A549 (cell line): ENCODE measurements at regions not wholly inside any gene's neighbourhood (a gene's known extent, or its start where the extent isn't known, plus 50 kb on each side); places are given as distances from the start of the nearest gene placed in this dataset.

Experiments
- ATAC-seq, 2 experiments: fragments of 200-7000 bp in 1 of 2; fragments of >200 bp in 1 of 2; cut with Nextera tagmentation in 1 of 2; cut with Tn5 transposase in 1 of 2; 3 replicates each; pipeline versions ENCODE4 v1.8.0 to v1.9.1; 2018 to 2020; ENCODE audit warnings: mild to moderate bottlenecking in 1 of 2, moderate library complexity in 1 of 2
- CTCF ChIA-PET: fragments of 300-600 bp; sonication (Branson Sonifier 250); formaldehyde crosslinking; extraction: SDS; loops from one replicate; lab custom pipeline; 2021; ENCODE audit warnings: antibody characterized with exemption, inconsistent platforms; lab: Yijun Ruan, JAX
- POLR2A ChIA-PET: fragments of 350-600 bp; formaldehyde crosslinking; extraction: SDS; loops from one replicate; lab custom pipeline; 2021; ENCODE audit warnings: antibody characterized with exemption, inconsistent platforms; lab: Yijun Ruan, JAX
- DNase-seq, 2 experiments: peaks; one replicate each; pipeline versions ENCODE4 v3.0.0 to v3.0.0-alpha.2; 2011 to 2016; ENCODE audit warnings: low read depth in 1 of 2, low spot score in 1 of 2
- FAIRE-seq: peaks from 2 replicates; lab custom pipeline; 2011; peaks lifted over from hg19 to GRCh38; lab: Jason Lieb, UNC
- H3K27ac ChIP-seq, 2 experiments: fragments of >200 bp; sonication (Bioruptor Twin); formaldehyde crosslinking; 3 replicates each; pipeline ENCODE4 v1.5.1; 2016 to 2017
- H3K4me1 ChIP-seq: fragments of >200 bp; sonication (Bioruptor Twin); formaldehyde crosslinking; 3 replicates; pipeline ENCODE4 v1.6.1; 2016
- H3K4me2 ChIP-seq: fragments of >200 bp; sonication (Bioruptor Twin); formaldehyde crosslinking; 3 replicates; pipeline ENCODE4 v1.6.1; 2016
- H3K4me3 ChIP-seq: fragments of >200 bp; sonication (Bioruptor Twin); formaldehyde crosslinking; 3 replicates; pipeline ENCODE4 v1.5.1; 2016
- H3K9me3 ChIP-seq: fragments of >200 bp; sonication (Bioruptor Twin); formaldehyde crosslinking; 3 replicates; pipeline ENCODE4 v1.6.1; 2016
- CBX8 ChIP-seq: fragments of 200-600 bp; sonication (generic); IDR thresholded peaks from 2 replicates; pipeline ENCODE4 v1.6.1; 2016
- CEBPB ChIP-seq, 2 experiments: fragments of >200 bp in 1 of 2; sonication (Bioruptor Twin) in 1 of 2; formaldehyde crosslinking in 1 of 2; IDR thresholded peaks; 2 replicates each; pipeline ENCODE4 v1.6.1; 2012 to 2016
- CHD4 ChIP-seq: fragments of 200-600 bp; sonication (generic); IDR thresholded peaks from 2 replicates; pipeline ENCODE4 v1.6.1; 2016; ENCODE audit warnings: antibody characterized with exemption, mild to moderate bottlenecking, borderline replicate concordance
- E2F6 ChIP-seq: IDR thresholded peaks from 2 replicates; pipeline ENCODE4 v1.6.1; 2012; ENCODE audit warnings: low read depth, borderline replicate concordance
- EHMT2 ChIP-seq: fragments of 200-600 bp; sonication (generic); IDR thresholded peaks from 2 replicates; pipeline ENCODE4 v1.6.1; 2016; ENCODE audit warnings: antibody characterized with exemption, low read depth, mild to moderate bottlenecking, moderate library complexity
- HOXA7 ChIP-seq: fragments of 250-450 bp; sonication (Bioruptor Pico); IDR thresholded peaks from 2 replicates; pipeline ENCODE4 v1.5.0; 2020; ENCODE audit warnings: mild to moderate bottlenecking, moderate library complexity
- HOXB13 ChIP-seq: fragments of 250-450 bp; sonication (Bioruptor Pico); IDR thresholded peaks from 2 replicates; pipeline ENCODE4 v1.5.0; 2020; ENCODE audit warnings: low read depth, mild to moderate bottlenecking, moderate library complexity
- JUNB ChIP-seq: fragments of >200 bp; sonication (Bioruptor Twin); formaldehyde crosslinking; IDR thresholded peaks from 2 replicates; pipeline ENCODE4 v1.6.1; 2016
- MAFK ChIP-seq: fragments of 450-650 bp; IDR thresholded peaks from 2 replicates; pipeline ENCODE4 v1.6.1; 2014; ENCODE audit not compliant: partially characterized antibody
- NFE2L2 ChIP-seq: fragments of 150-350 bp; conservative IDR thresholded peaks from 2 replicates; pipeline ENCODE4 v1.6.1; 2014; ENCODE audit warnings: low read length
- NPAS2 ChIP-seq: fragments of 250-450 bp; sonication (Bioruptor Pico); IDR thresholded peaks from 2 replicates; pipeline ENCODE4 v1.8.0; 2022; ENCODE audit warnings: mild to moderate bottlenecking, moderate library complexity, borderline replicate concordance
- POLR2A ChIP-seq: IDR thresholded peaks from 2 replicates; pipeline ENCODE4 v1.6.1; 2012; ENCODE audit warnings: mild to moderate bottlenecking, low read length
- POLR2AphosphoS2 ChIP-seq: conservative IDR thresholded peaks from 2 replicates; pipeline ENCODE4 v1.6.1; 2012; ENCODE audit warnings: low read length, improper control_type of control experiment, inconsistent platforms
- SREBF2 ChIP-seq: fragments of 450-650 bp; IDR thresholded peaks from 2 replicates; pipeline ENCODE4 v1.6.1; 2014; ENCODE audit warnings: mild to moderate bottlenecking, moderate library complexity
- USF2 ChIP-seq: fragments of 450-650 bp; IDR thresholded peaks from 2 replicates; pipeline ENCODE4 v1.6.1; 2014; ENCODE audit warnings: antibody characterized with exemption
- ZFP36 ChIP-seq: fragments of 450-650 bp; IDR thresholded peaks from 2 replicates; pipeline ENCODE4 v1.6.1; 2014; ENCODE audit warnings: borderline replicate concordance; ENCODE audit not compliant: partially characterized antibody
- ZSCAN20 ChIP-seq: fragments of 250-450 bp; sonication (Bioruptor Pico); IDR thresholded peaks from 2 replicates; pipeline ENCODE4 v1.8.0; 2022; ENCODE audit warnings: mild to moderate bottlenecking, moderate library complexity
- WGBS: methylation state at CpG from one replicate; pipeline ENCODE4 v1.1.6; 2017; ENCODE audit errors: missing lambda C conversion rate; 5-methylcytosine and 5-hydroxymethylcytosine counted together
- TF ChIP-seq, protein P1 (sequence below): fragments of 250-450 bp; sonication (Bioruptor Pico); IDR thresholded peaks from 2 replicates; pipeline ENCODE4 v1.5.0; 2021; ENCODE audit warnings: mild to moderate bottlenecking, moderate library complexity, borderline replicate concordance
- TF ChIP-seq, protein P2 (sequence below): fragments of 250-450 bp; sonication (Bioruptor Pico); IDR thresholded peaks from 2 replicates; pipeline ENCODE4 v1.5.0; 2020; ENCODE audit warnings: low read depth, mild to moderate bottlenecking, moderate library complexity

DNA sequence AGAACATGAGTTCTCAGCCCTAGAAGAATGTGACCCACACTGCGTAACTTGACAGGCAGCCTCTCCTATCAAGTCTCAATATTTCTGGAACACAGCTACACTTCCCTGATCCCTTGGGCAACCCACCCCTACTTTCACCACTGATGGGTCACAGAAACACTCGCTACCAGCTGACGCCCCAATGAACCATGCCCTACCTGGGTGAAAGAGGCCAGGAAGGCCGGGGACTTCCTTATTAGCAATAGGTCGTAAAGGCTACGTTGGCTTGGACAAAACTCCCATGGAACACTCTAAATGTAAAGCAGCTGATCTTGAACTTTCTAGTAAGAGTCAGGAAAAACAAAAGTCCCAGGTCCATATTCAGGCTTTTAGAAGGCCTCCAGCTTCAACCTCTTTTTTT lies 202.3 kb upstream of the KCTD7 start:
- TF ChIP-seq, protein P1, sequence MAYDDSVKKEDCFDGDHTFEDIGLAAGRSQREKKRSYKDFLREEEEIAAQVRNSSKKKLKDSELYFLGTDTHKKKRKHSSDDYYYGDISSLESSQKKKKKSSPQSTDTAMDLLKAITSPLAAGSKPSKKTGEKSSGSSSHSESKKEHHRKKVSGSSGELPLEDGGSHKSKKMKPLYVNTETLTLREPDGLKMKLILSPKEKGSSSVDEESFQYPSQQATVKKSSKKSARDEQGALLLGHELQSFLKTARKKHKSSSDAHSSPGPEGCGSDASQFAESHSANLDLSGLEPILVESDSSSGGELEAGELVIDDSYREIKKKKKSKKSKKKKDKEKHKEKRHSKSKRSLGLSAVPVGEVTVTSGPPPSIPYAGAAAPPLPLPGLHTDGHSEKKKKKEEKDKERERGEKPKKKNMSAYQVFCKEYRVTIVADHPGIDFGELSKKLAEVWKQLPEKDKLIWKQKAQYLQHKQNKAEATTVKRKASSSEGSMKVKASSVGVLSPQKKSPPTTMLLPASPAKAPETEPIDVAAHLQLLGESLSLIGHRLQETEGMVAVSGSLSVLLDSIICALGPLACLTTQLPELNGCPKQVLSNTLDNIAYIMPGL (CRISPR knock-in tag), result no peak
- TF ChIP-seq POLR2A (no peak), EHMT2 (no peak), CEBPB (IDR thresholded peaks at IDR 0.05) (no peak), USF2 (no peak), HOXB13 (CRISPR knock-in tag) (no peak), ZFP36 (no peak), NFE2L2 (no peak)
- TF ChIP-seq, all 56 proteins: peak for 0
- DNase-seq (no peak), FAIRE-seq (no peak), ATAC-seq (no peak)
- ChIA-PET CTCF (interaction anchor here (0.5 to 1.4 kb wide), 3 partner anchors 8 to 54 kb away, joined by 3 to 4 read pairs (median 3); no protein-coding TSS in a partner anchor), POLR2A (interaction anchor here (0.6 to 0.7 kb wide), 2 partner anchors 9 to 311 kb away, joined by 3 to 5 read pairs; partner anchors contain the start of gene CRCP)
- Histone ChIP-seq H3K4me2 (no peak overlapping the region), H3K4me1 (peaks cover 10% of the 10 kb centered on the region), H3K4me3 (no peak overlapping the region), H3K27ac (no peak overlapping the region), H3K9me3 (no peaks in the 10 kb centered on the region)
- WGBS, result 92% methylated on average over 6 of the region's 6 CpGs

- H3K9me3 ChIP-seq, result no peaks in the 10 kb centered on the region
- FAIRE-seq, result no peak
- H3K27ac ChIP-seq, result no peak overlapping the region
- WGBS, result 66% methylated on average over 5 of the region's 5 CpGs
- H3K4me1 ChIP-seq, result peaks cover 10% of the 10 kb centered on the region
- ATAC-seq, result no peak
- H3K4me3 ChIP-seq, result no peak overlapping the region
- no peak overlapping the region for H3K4me2 ChIP-seq
- CTCF ChIA-PET, result interaction anchor here (1.4 kb wide), 1 partner anchor 14 kb away, joined by 4 read pairs; no protein-coding TSS in a partner anchor
- POLR2A ChIA-PET, result no interaction called here
- no peak for TF ChIP-seq E2F6
- TF ChIP-seq, all 56 proteins: peak for 0
- DNase-seq, result no peak
Measured at GRCh38 chr7:66426996-66427395, 201.7 kb upstream of the KCTD7 start.

- no peak for FAIRE-seq
- no peak for DNase-seq
- no peak overlapping the region for H3K4me3 ChIP-seq
- peaks cover 10% of the 10 kb centered on the region for H3K4me1 ChIP-seq
- ATAC-seq, result no peak
- no peak for TF ChIP-seq MAFK
- TF ChIP-seq CEBPB (IDR thresholded peaks at IDR 0.05), result no peak
- no peak for TF ChIP-seq POLR2AphosphoS2
- no peak for TF ChIP-seq HOXB13 (CRISPR knock-in tag)
- TF ChIP-seq NPAS2 (CRISPR knock-in tag), result no peak
- TF ChIP-seq ZSCAN20 (CRISPR knock-in tag), result no peak
- no peak for TF ChIP-seq CBX8
- TF ChIP-seq SREBF2, result no peak
- TF ChIP-seq, protein P2, sequence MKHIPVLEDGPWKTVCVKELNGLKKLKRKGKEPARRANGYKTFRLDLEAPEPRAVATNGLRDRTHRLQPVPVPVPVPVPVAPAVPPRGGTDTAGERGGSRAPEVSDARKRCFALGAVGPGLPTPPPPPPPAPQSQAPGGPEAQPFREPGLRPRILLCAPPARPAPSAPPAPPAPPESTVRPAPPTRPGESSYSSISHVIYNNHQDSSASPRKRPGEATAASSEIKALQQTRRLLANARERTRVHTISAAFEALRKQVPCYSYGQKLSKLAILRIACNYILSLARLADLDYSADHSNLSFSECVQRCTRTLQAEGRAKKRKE (CRISPR knock-in tag), result no peak
- TF ChIP-seq JUNB, result no peak
- TF ChIP-seq EHMT2, result no peak
- no peak for TF ChIP-seq CHD4
- TF ChIP-seq HOXA7 (CRISPR knock-in tag), result no peak
- ChIA-PET POLR2A (no interaction called here), CTCF (interaction anchor here (0.5 kb wide), 1 partner anchor 203 kb away, joined by 4 read pairs; no protein-coding TSS in a partner anchor)
- H3K9me3 ChIP-seq, result no peaks in the 10 kb centered on the region
- 92% methylated on average over 7 of the region's 7 CpGs for WGBS
- H3K4me2 ChIP-seq, result no peak overlapping the region
- H3K27ac ChIP-seq, result no peak overlapping the region
Measured at GRCh38 chr7:66427956-66428355, 200.7 kb upstream of the KCTD7 start.
